ENCODE measurements at regions not wholly inside any gene's neighbourhood (a gene's known extent, or its start where the extent isn't known, plus 50 kb on each side); places are given as distances from the start of the nearest gene placed in this dataset.

- TF ChIP-seq RAD21 (IDR thresholded peaks at IDR 0.05; ENCODE audit: low read length) (no peak), TEAD4 (IDR thresholded peaks at IDR 0.05; ENCODE audit: borderline replicate concordance, insufficient read depth) (no peak), TCF12 (IDR thresholded peaks at IDR 0.05) (no peak), CTCF (IDR thresholded peaks at IDR 0.05) (no peak), CHD2 (IDR thresholded peaks at IDR 0.05; ENCODE audit: low read length, partially characterized antibody) (no peak), EZH2phosphoT487 (IDR thresholded peaks at IDR 0.05; ENCODE audit: borderline replicate concordance, low read depth) (no peak), MXI1 (IDR thresholded peaks at IDR 0.05; ENCODE audit: low read depth, low read length) (no peak), REST (IDR thresholded peaks at IDR 0.05; ENCODE audit: low read depth, low read length) (no peak), GABPA (IDR thresholded peaks at IDR 0.05; ENCODE audit: low read depth) (no peak), FOXM1 (IDR thresholded peaks at IDR 0.05; ENCODE audit: low read depth) (no peak), RFX5 (IDR thresholded peaks at IDR 0.05; ENCODE audit: low read length) (no peak)
These were observed 328.9 kb upstream of the IRX2 start for GRCh38 chr5:3080366-3080765.
